H1 (cell line): ENCODE measurements at regions not wholly inside any gene's neighbourhood (a gene's known extent, or its start where the extent isn't known, plus 50 kb on each side); places are given as distances from the start of the nearest gene placed in this dataset.

Experiments
- CTCF ChIA-PET: fragments of 300-600 bp; sonication (Branson Sonifier 250); formaldehyde crosslinking; loops from one replicate; lab custom pipeline; 2021; ENCODE audit not compliant: partially characterized antibody; lab: Charles Lee
- POLR2A ChIA-PET: fragments of 300-600 bp; sonication (Branson Sonifier 250); formaldehyde crosslinking; loops from one replicate; lab custom pipeline; 2021; ENCODE audit warnings: inconsistent platforms; ENCODE audit not compliant: partially characterized antibody; lab: Charles Lee
- DNase-seq, 2 experiments: peaks; one replicate each; pipeline versions ENCODE4 v3.0.0 to v3.0.0-alpha.2; 2010 to 2022; ENCODE audit warnings: low spot score in 2 of 2, low read depth in 1 of 2, mixed read lengths in 1 of 2
- FAIRE-seq: peaks from 2 replicates; lab custom pipeline; 2011; peaks lifted over from hg19 to GRCh38; lab: Jason Lieb, UNC
- H2AFZ ChIP-seq: 2 replicates; pipeline ENCODE4 v1.8.1; 2012; ENCODE audit warnings: low read length, inconsistent platforms
- H2AK5ac ChIP-seq: 2 replicates; pipeline ENCODE4 v1.6.1; 2013; ENCODE audit warnings: low read depth, low read length
- H2BK120ac ChIP-seq: replicated peaks from 2 replicates; pipeline ENCODE3; 2013; ENCODE audit warnings: low read depth, low read length, inconsistent platforms
- H2BK12ac ChIP-seq: 2 replicates; pipeline ENCODE4 v1.6.1; 2013; ENCODE audit warnings: low read depth, low read length
- H2BK15ac ChIP-seq: 2 replicates; pipeline ENCODE4 v1.6.1; 2013; ENCODE audit warnings: low read length
- H2BK20ac ChIP-seq: 2 replicates; pipeline ENCODE4 v1.6.1; 2013; ENCODE audit warnings: low read length
- H2BK5ac ChIP-seq: 2 replicates; pipeline ENCODE4 v1.6.1; 2013; ENCODE audit warnings: low read depth, low read length
- H3K14ac ChIP-seq: 2 replicates; pipeline ENCODE4 v1.6.1; 2013; ENCODE audit warnings: inconsistent platforms; ENCODE audit not compliant: insufficient read length
- H3K18ac ChIP-seq: 2 replicates; pipeline ENCODE4 v1.6.1; 2013; ENCODE audit warnings: low read length; ENCODE audit errors: extremely low read depth
- H3K23ac ChIP-seq: 2 replicates; pipeline ENCODE4 v1.6.1; 2013; ENCODE audit warnings: inconsistent platforms; ENCODE audit not compliant: insufficient read length
- H3K23me2 ChIP-seq: 2 replicates; pipeline ENCODE4 v1.6.1; 2013; ENCODE audit warnings: low read depth, low read length
- H3K27ac ChIP-seq: 2 replicates; pipeline ENCODE4 v1.6.1; 2011; ENCODE audit warnings: low read depth, low read length, inconsistent platforms
- H3K27me3 ChIP-seq, 4 experiments: replicated peaks in 1 of 4; 1 replicate in 1 of 4; 2 replicates in 3 of 4; pipeline versions ENCODE4 v1.6.1 to v1.8.1; 2011 to 2013; ENCODE audit warnings: low read length in 3 of 4, mild to moderate bottlenecking in 3 of 4, inconsistent platforms in 2 of 4, mixed read lengths in 2 of 4, moderate library complexity in 1 of 4; ENCODE audit not compliant: control insufficient read depth in 3 of 4, insufficient read depth in 3 of 4; ENCODE audit errors: extremely low read depth in 1 of 4
- H3K36me3 ChIP-seq, 4 experiments: 2 replicates each; pipeline versions ENCODE4 v1.6.1 to v1.8.1; 2011 to 2013; ENCODE audit warnings: mild to moderate bottlenecking in 4 of 4, low read length in 3 of 4, moderate library complexity in 2 of 4, control low read depth in 1 of 4, inconsistent platforms in 1 of 4; ENCODE audit not compliant: insufficient read depth in 4 of 4, control insufficient read depth in 2 of 4
- H3K4ac ChIP-seq: replicated peaks from 2 replicates; pipeline ENCODE3; 2013; ENCODE audit warnings: low read length, low read depth, mixed read lengths, inconsistent platforms; ENCODE audit not compliant: insufficient read length
- H3K4me1 ChIP-seq, 4 experiments: replicated peaks in 1 of 4; 1 replicate in 1 of 4; 2 replicates in 3 of 4; pipeline versions ENCODE4 v1.6.1 to v1.8.1; 2011 to 2013; ENCODE audit warnings: low read length in 3 of 4, inconsistent platforms in 2 of 4, mixed read lengths in 1 of 4; ENCODE audit not compliant: insufficient read depth in 4 of 4, control insufficient read depth in 3 of 4
- H3K4me2 ChIP-seq, 2 experiments: 2 replicates each; pipeline versions ENCODE4 v1.6.1 to v1.8.1; 2011 to 2013; ENCODE audit warnings: low read depth in 2 of 2, low read length in 2 of 2, control low read depth in 1 of 2, inconsistent platforms in 1 of 2, mild to moderate bottlenecking in 1 of 2; ENCODE audit not compliant: insufficient read depth in 1 of 2
- H3K4me3 ChIP-seq, 4 experiments: fragments of 200-600, 300-600 bp in 1 of 4; sonication (generic), shearing (Covaris generic), sonication (Bioruptor Twin) in 1 of 4; 2 replicates each; pipeline versions ENCODE4 v1.5.1 to v1.8.1; 2011 to 2016; ENCODE audit warnings: low read length in 4 of 4, low read depth in 3 of 4, control low read depth in 2 of 4, inconsistent platforms in 2 of 4, mild to moderate bottlenecking in 2 of 4, mixed read lengths in 1 of 4, moderate library complexity in 1 of 4; ENCODE audit not compliant: insufficient read depth in 2 of 4; ENCODE audit errors: extremely low read depth in 1 of 4
- H3K56ac ChIP-seq: replicated peaks from 2 replicates; pipeline ENCODE3; 2013; ENCODE audit warnings: low read depth, mild to moderate bottlenecking, mixed read lengths, low read length, inconsistent platforms; ENCODE audit not compliant: insufficient read length
- H3K79me1 ChIP-seq: 2 replicates; pipeline ENCODE4 v1.6.1; 2013; ENCODE audit warnings: low read depth, low read length, control low read depth
- H3K79me2 ChIP-seq, 2 experiments: 2 replicates each; pipeline versions ENCODE4 v1.6.1 to v1.8.1; 2012 to 2013; ENCODE audit warnings: low read length in 2 of 2, mild to moderate bottlenecking in 2 of 2, inconsistent platforms in 1 of 2; ENCODE audit not compliant: insufficient read depth in 2 of 2, control insufficient read depth in 1 of 2
- H3K9ac ChIP-seq, 4 experiments: replicated peaks in 1 of 4; 1 replicate in 1 of 4; 2 replicates in 3 of 4; pipeline versions ENCODE4 v1.6.1 to v1.8.1; 2011 to 2013; ENCODE audit warnings: low read depth in 3 of 4, low read length in 3 of 4, control low read depth in 2 of 4, mild to moderate bottlenecking in 2 of 4, moderate library complexity in 2 of 4, inconsistent platforms in 1 of 4; ENCODE audit errors: extremely low read depth in 1 of 4
- H3K9me3 ChIP-seq, 2 experiments: 2 replicates each; pipeline versions ENCODE4 v1.6.1 to v1.8.1; 2012 to 2013; ENCODE audit warnings: mild to moderate bottlenecking in 2 of 2, moderate library complexity in 2 of 2, control low read depth in 1 of 2, inconsistent platforms in 1 of 2, low read depth in 1 of 2, low read length in 1 of 2, mixed read lengths in 1 of 2; ENCODE audit not compliant: insufficient read depth in 2 of 2
- H4K20me1 ChIP-seq, 2 experiments: replicated peaks in 1 of 2; 2 replicates each; pipeline versions ENCODE3 to v1.8.1; 2011 to 2013; ENCODE audit warnings: inconsistent platforms in 2 of 2, low read length in 2 of 2, mild to moderate bottlenecking in 1 of 2; ENCODE audit not compliant: insufficient read depth in 2 of 2, control insufficient read depth in 1 of 2
- H4K5ac ChIP-seq: 2 replicates; pipeline ENCODE4 v1.6.1; 2013; ENCODE audit warnings: low read length, low read depth, mixed read lengths, inconsistent platforms; ENCODE audit not compliant: insufficient read length
- H4K8ac ChIP-seq: 2 replicates; pipeline ENCODE4 v1.8.0; 2013; ENCODE audit warnings: mild to moderate bottlenecking, moderate library complexity, low read length, inconsistent platforms; ENCODE audit not compliant: insufficient read depth; ENCODE audit errors: extremely low read depth
- H4K91ac ChIP-seq: replicated peaks from 2 replicates; pipeline ENCODE3; 2013; ENCODE audit warnings: low read length, mixed read lengths, inconsistent platforms; ENCODE audit not compliant: insufficient read length
- CBX8 ChIP-seq: fragments of 300-800, 300-1000 bp; sonication (generic); IDR thresholded peaks from 2 replicates; pipeline ENCODE4 v1.7.1; 2016; ENCODE audit warnings: low read depth, low read length, borderline replicate concordance
- CREB1 ChIP-seq: IDR thresholded peaks from 2 replicates; pipeline ENCODE4 v1.6.1; 2012; ENCODE audit warnings: inconsistent platforms
- EP300 ChIP-seq, 2 experiments: IDR thresholded peaks; 1 replicate in 1 of 2; 2 replicates in 1 of 2; pipeline ENCODE4 v1.6.1; 2011 to 2012; ENCODE audit warnings: low read depth in 2 of 2, low read length in 2 of 2, mild to moderate bottlenecking in 2 of 2, borderline replicate concordance in 1 of 2, inconsistent platforms in 1 of 2, moderate library complexity in 1 of 2
- EZH2 ChIP-seq: fragments of 200-600 bp; sonication (generic); IDR thresholded peaks from 2 replicates; pipeline ENCODE4 v1.7.1; 2012; ENCODE audit warnings: low read depth, mild to moderate bottlenecking, moderate library complexity, low read length, inconsistent platforms; ENCODE audit not compliant: severe bottlenecking
- KDM5A ChIP-seq: fragments of 200-600 bp; IDR thresholded peaks from 2 replicates; pipeline ENCODE4 v1.7.1; 2012; ENCODE audit warnings: mild to moderate bottlenecking, low read length, inconsistent platforms, mixed read lengths
- MAFK ChIP-seq: IDR thresholded peaks from 2 replicates; pipeline ENCODE4 v1.6.1; 2012; ENCODE audit warnings: low read depth, mild to moderate bottlenecking, improper control_type of control experiment, low read length
- TAF1 ChIP-seq: IDR thresholded peaks from 2 replicates; pipeline ENCODE4 v1.6.1; 2011; ENCODE audit warnings: mild to moderate bottlenecking, low read depth, low read length
- YY1 ChIP-seq: IDR thresholded peaks from 2 replicates; pipeline ENCODE4 v1.6.1; 2011; ENCODE audit warnings: low read depth, mild to moderate bottlenecking, low read length
- WGBS, 2 experiments: shearing (Covaris generic) in 1 of 2; methylation state at CpG; one replicate each; pipeline versions ENCODE4 v1.1.6 to v1.1.7; 2013 to 2015; ENCODE audit warnings: low lambda C conversion rate in 2 of 2, mixed read lengths in 2 of 2, inconsistent platforms in 1 of 2, low coverage in 1 of 2, missing lambda C conversion rate in 1 of 2; ENCODE audit not compliant: insufficient replicate concordance in 2 of 2, insufficient coverage in 1 of 2, insufficient read length in 1 of 2; ENCODE audit errors: extremely low coverage in 1 of 2, missing lambda C conversion rate in 1 of 2; 5-methylcytosine and 5-hydroxymethylcytosine counted together

DNA sequence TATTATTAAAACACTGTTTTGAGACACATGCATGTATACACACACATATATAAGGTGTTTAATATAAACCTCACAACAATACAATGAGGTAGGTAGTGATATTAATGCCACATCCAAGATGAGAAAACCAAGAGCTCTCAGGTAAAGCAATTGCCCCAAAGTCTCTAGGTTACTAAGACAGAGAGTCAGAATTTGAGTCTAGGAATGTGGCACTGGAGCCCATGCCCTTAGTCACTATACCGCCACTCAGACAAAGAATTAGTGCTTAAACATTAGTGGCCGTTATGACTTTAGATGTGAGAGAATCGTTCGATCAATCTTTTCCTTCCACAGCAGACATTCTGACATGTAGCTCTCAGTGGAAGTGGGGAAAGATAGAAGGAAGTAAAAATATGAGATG is 108.2 kb upstream of the ACSL4 start:
- no peak overlapping the region for H2BK20ac ChIP-seq
- no peak overlapping the region for H4K5ac ChIP-seq
- H2AK5ac ChIP-seq, result no peak overlapping the region
- no peak overlapping the region for H3K14ac ChIP-seq
- H3K79me2 ChIP-seq, result no peaks in the 10 kb centered on the region
- peaks cover 0 to 4% (median 0%) of the 10 kb centered on the region in 4 experiments; a peak in 1 of 7 replicates for H3K4me1 ChIP-seq
- H3K23ac ChIP-seq, result no peak overlapping the region
- no peak overlapping the region for H3K56ac ChIP-seq
- no peaks in the 10 kb centered on the region for H4K20me1 ChIP-seq
- no peaks in the 10 kb centered on the region for H3K23me2 ChIP-seq
- H3K18ac ChIP-seq, result no peak overlapping the region
- H3K36me3 ChIP-seq, result no peaks in the 10 kb centered on the region
- H3K79me1 ChIP-seq, result no peaks in the 10 kb centered on the region
- no peak overlapping the region for H3K9ac ChIP-seq
- WGBS, 2 experiments, result 89% methylated on average over 4 of the region's 4 CpGs; no CpG with 5 or more reads in 1 of the 2 experiments
- no peak overlapping the region for H2BK120ac ChIP-seq
- H4K91ac ChIP-seq, result no peak overlapping the region
- CTCF ChIA-PET, result interaction anchor here (1.3 to 4.6 kb wide), 5 partner anchors 14 to 128 kb away, joined by 3 to 26 read pairs (median 5); no protein-coding TSS in a partner anchor
- no peaks in the 10 kb centered on the region for H3K9me3 ChIP-seq
- H2AFZ ChIP-seq, result no peak overlapping the region
- FAIRE-seq, result no peak
- no peak overlapping the region for H3K4me3 ChIP-seq
- H2BK15ac ChIP-seq, result no peak overlapping the region
- H4K8ac ChIP-seq, result no peak overlapping the region
- H3K4me2 ChIP-seq, result no peak overlapping the region
- H2BK12ac ChIP-seq, result no peak overlapping the region
- TF ChIP-seq YY1, result no peak
- TF ChIP-seq CBX8, result no peak
- no peak for TF ChIP-seq TAF1
- TF ChIP-seq CREB1, result no peak
- no peak for TF ChIP-seq EP300 (IDR thresholded peaks at IDR 0.05; ENCODE audit: borderline replicate concordance in 1 of 2, low read depth in 2 of 2, low read length in 2 of 2)
- no peak for TF ChIP-seq EZH2
- no peak for TF ChIP-seq MAFK
- TF ChIP-seq KDM5A, result no peak
- TF ChIP-seq, all 59 proteins: peak for 0
- Histone ChIP-seq H3K4ac (no peak overlapping the region), H3K27me3 (no peaks in the 10 kb centered on the region), H2BK5ac (no peak overlapping the region), H3K27ac (no peak overlapping the region)
- POLR2A ChIA-PET, result no interaction called here
- no peak for DNase-seq
